Neuronal stem cell (in vitro differentiated cells): ENCODE measurements at regions not wholly inside any gene's neighbourhood (a gene's known extent, or its start where the extent isn't known, plus 50 kb on each side); places are given as distances from the start of the nearest gene placed in this dataset.
"Not testable (repeated sequence)": the region's sequence is repeated elsewhere in the genome, so short reads cannot be mapped to it uniquely, and the experiment has no call there.

Experiments
- DNase-seq: peaks from one replicate; pipeline ENCODE4 v3.0.0-alpha.2; 2013; ENCODE audit warnings: low spot score
- H2AFZ ChIP-seq: one replicate; pipeline ENCODE4 v1.6.1; 2013; ENCODE audit warnings: mild to moderate bottlenecking, low read length, inconsistent platforms
- H2AK5ac ChIP-seq: 2 replicates; pipeline ENCODE4 v1.6.1; 2013; ENCODE audit warnings: low read depth, mild to moderate bottlenecking, inconsistent platforms, low read length, moderate library complexity, mixed read lengths
- H2BK120ac ChIP-seq: 2 replicates; pipeline ENCODE4 v1.6.1; 2013; ENCODE audit warnings: low read depth, mild to moderate bottlenecking, inconsistent platforms, low read length, moderate library complexity, mixed read lengths
- H2BK12ac ChIP-seq: one replicate; pipeline ENCODE4 v1.6.1; 2013; ENCODE audit warnings: low read length, inconsistent platforms
- H2BK15ac ChIP-seq: 2 replicates; pipeline ENCODE4 v1.6.1; 2013; ENCODE audit warnings: mild to moderate bottlenecking, low read length, inconsistent platforms, mixed read lengths
- H2BK5ac ChIP-seq: one replicate; pipeline ENCODE4 v1.6.1; 2013; ENCODE audit warnings: inconsistent platforms, mild to moderate bottlenecking, low read length, moderate library complexity
- H3K14ac ChIP-seq: one replicate; pipeline ENCODE4 v1.6.1; 2013; ENCODE audit warnings: low read length, inconsistent platforms
- H3K18ac ChIP-seq: 2 replicates; pipeline ENCODE4 v1.6.1; 2013; ENCODE audit warnings: low read length, inconsistent platforms
- H3K23ac ChIP-seq: 2 replicates; pipeline ENCODE4 v1.6.1; 2013; ENCODE audit warnings: low read depth, mild to moderate bottlenecking, mixed read lengths, low read length, inconsistent platforms; ENCODE audit not compliant: poor library complexity
- H3K27ac ChIP-seq: replicated peaks from 3 replicates; pipeline ENCODE4 v1.5.1; 2013; ENCODE audit warnings: low read length, inconsistent platforms
- H3K27me3 ChIP-seq, 3 experiments: 2 replicates each; pipeline ENCODE4 v1.6.1; 2013; ENCODE audit warnings: low read length in 3 of 3, mild to moderate bottlenecking in 2 of 3, inconsistent platforms in 1 of 3, low read depth in 1 of 3, mixed read lengths in 1 of 3, moderate library complexity in 1 of 3; ENCODE audit not compliant: control insufficient read depth in 3 of 3, insufficient read depth in 3 of 3
- H3K36me3 ChIP-seq, 2 donors: replicated peaks in 1 of 2; 2 replicates each; pipeline ENCODE4 v1.6.1; 2013; ENCODE audit warnings: low read length in 2 of 2; ENCODE audit not compliant: control insufficient read depth in 2 of 2, insufficient read depth in 2 of 2
- H3K4ac ChIP-seq: 2 replicates; pipeline ENCODE4 v1.6.1; 2013; ENCODE audit warnings: inconsistent platforms, mild to moderate bottlenecking, low read length, moderate library complexity
- H3K4me1 ChIP-seq, 2 donors: 1 replicate in 1 of 2; 2 replicates in 1 of 2; pipeline ENCODE4 v1.6.1; 2013; ENCODE audit warnings: low read length in 2 of 2, low read depth in 1 of 2; ENCODE audit not compliant: control insufficient read depth in 2 of 2, insufficient read depth in 1 of 2
- H3K4me2 ChIP-seq: one replicate; pipeline ENCODE4 v1.6.1; 2013; ENCODE audit warnings: mild to moderate bottlenecking, low read length, inconsistent platforms; ENCODE audit not compliant: insufficient read depth, poor library complexity, severe bottlenecking
- H3K4me3 ChIP-seq, 2 donors: 2 replicates each; pipeline ENCODE4 v1.5.1; 2013; ENCODE audit warnings: low read length in 2 of 2, mild to moderate bottlenecking in 2 of 2, inconsistent platforms in 1 of 2, moderate library complexity in 1 of 2
- H3K79me1 ChIP-seq: one replicate; pipeline ENCODE4 v1.6.1; 2013; ENCODE audit warnings: low read depth, mild to moderate bottlenecking, inconsistent platforms, low read length, moderate library complexity
- H3K9ac ChIP-seq: one replicate; pipeline ENCODE4 v1.6.1; 2013; ENCODE audit warnings: mild to moderate bottlenecking, low read depth, low read length, inconsistent platforms; ENCODE audit not compliant: poor library complexity
- H3K9me3 ChIP-seq, 2 donors: replicated peaks in 1 of 2; 2 replicates each; pipeline versions ENCODE3 to v1.6.1; 2013; ENCODE audit warnings: low read length in 2 of 2, mild to moderate bottlenecking in 2 of 2, inconsistent platforms in 1 of 2, low read depth in 1 of 2, mixed read lengths in 1 of 2, moderate library complexity in 1 of 2; ENCODE audit not compliant: control insufficient read depth in 2 of 2, insufficient read depth in 1 of 2
- H4K8ac ChIP-seq: one replicate; pipeline ENCODE4 v1.6.1; 2013; ENCODE audit warnings: low read depth, mild to moderate bottlenecking, inconsistent platforms, low read length, moderate library complexity
- H4K91ac ChIP-seq: one replicate; pipeline ENCODE4 v1.6.1; 2013; ENCODE audit warnings: low read length, low read depth, mild to moderate bottlenecking, inconsistent platforms; ENCODE audit not compliant: poor library complexity
- WGBS, 2 donors: extraction: QIAGEN DNeasy Blood & Tissue Kit; methylation state at CpG; one replicate each; pipeline ENCODE4 v1.1.7; 2013; ENCODE audit warnings: missing lambda C conversion rate in 2 of 2, mixed read lengths in 1 of 2; ENCODE audit not compliant: insufficient read length in 2 of 2, insufficient replicate concordance in 1 of 2; ENCODE audit errors: extremely low coverage in 2 of 2; 5-methylcytosine and 5-hydroxymethylcytosine counted together

GRCh38 chr6:81875782-81876293 lies 123.4 kb upstream of the TENT5A start:
- no peak overlapping the region for H3K4ac ChIP-seq
- H2BK12ac ChIP-seq, result no peak overlapping the region

GRCh38 chr6:81869749-81870508 lies 117.4 kb upstream of the TENT5A start:
- H4K91ac ChIP-seq, H2BK120ac ChIP-seq, H3K4ac ChIP-seq, H3K14ac ChIP-seq, H3K4me2 ChIP-seq, H2AK5ac ChIP-seq, H3K27ac ChIP-seq, H4K8ac ChIP-seq, H3K27me3 ChIP-seq, H3K36me3 ChIP-seq, H2BK5ac ChIP-seq, H2BK12ac ChIP-seq, H3K23ac ChIP-seq, H3K9me3 ChIP-seq, H3K79me1 ChIP-seq, H3K18ac ChIP-seq, H3K9ac ChIP-seq, H2AFZ ChIP-seq, H2BK15ac ChIP-seq, DNase-seq, H3K4me3 ChIP-seq, H3K4me1 ChIP-seq: not testable (repeated sequence)
- WGBS, 2 donors, result no CpG with 5 or more reads among the region's 11 CpGs

More at GRCh38 chr6:81875782-81876293, 123.4 kb upstream of the TENT5A start:
- no peak overlapping the region for H2BK15ac ChIP-seq
- H2BK5ac ChIP-seq, result no peak overlapping the region
- H3K9me3 ChIP-seq, result no peaks in the 10 kb centered on the region
- H2AK5ac ChIP-seq, result no peak overlapping the region
- H3K9ac ChIP-seq, result no peak overlapping the region
- no peak overlapping the region for H2BK120ac ChIP-seq
- no peaks in the 10 kb centered on the region for H3K4me1 ChIP-seq
- H3K14ac ChIP-seq, result no peak overlapping the region
- no peak overlapping the region for H3K23ac ChIP-seq
- no CpG with 5 or more reads among the region's 3 CpGs for WGBS, 2 donors
- no peak for DNase-seq
- no peak overlapping the region for H4K91ac ChIP-seq
- H3K79me1 ChIP-seq, result no peaks in the 10 kb centered on the region
- no peak overlapping the region for H3K27ac ChIP-seq
- H2AFZ ChIP-seq, result no peak overlapping the region
- H3K27me3 ChIP-seq, result no peaks in the 10 kb centered on the region
- H3K36me3 ChIP-seq, result no peaks in the 10 kb centered on the region
- H3K4me2 ChIP-seq, result no peak overlapping the region
- no peak overlapping the region for H3K18ac ChIP-seq
- no peak overlapping the region for H4K8ac ChIP-seq
- H3K4me3 ChIP-seq, result no peak overlapping the region

- no peak overlapping the region for H3K18ac ChIP-seq
- no peak overlapping the region for H2AK5ac ChIP-seq
- no peak overlapping the region for H2BK15ac ChIP-seq
- no peak overlapping the region for H2BK120ac ChIP-seq
- DNase-seq, result no peak
- no peak overlapping the region for H2BK12ac ChIP-seq
- peaks cover 0 to 2% of the 10 kb centered on the region in 2 donors for H3K4me1 ChIP-seq
- no peak overlapping the region for H4K91ac ChIP-seq
- no peaks in the 10 kb centered on the region for H3K9me3 ChIP-seq
- no peaks in the 10 kb centered on the region for H3K79me1 ChIP-seq
- no peak overlapping the region for H3K14ac ChIP-seq
- H2BK5ac ChIP-seq, result no peak overlapping the region
- H3K23ac ChIP-seq, result no peak overlapping the region
- H3K4me3 ChIP-seq, result no peak overlapping the region
- no peaks in the 10 kb centered on the region for H3K27me3 ChIP-seq
- H4K8ac ChIP-seq, result no peak overlapping the region
- H3K4ac ChIP-seq, result no peak overlapping the region
- no CpG with 5 or more reads among the region's 3 CpGs for WGBS, 2 donors
- H2AFZ ChIP-seq, result peak overlapping the region; percentile 18
- no peak overlapping the region for H3K9ac ChIP-seq
- no peaks in the 10 kb centered on the region for H3K36me3 ChIP-seq
- no peak overlapping the region for H3K4me2 ChIP-seq
- no peak overlapping the region for H3K27ac ChIP-seq
Observed at GRCh38 chr6:81865712-81866111, 113.2 kb upstream of the TENT5A start.

- no peak overlapping the region for H3K4me3 ChIP-seq
- WGBS, 2 donors, result no CpG with 5 or more reads among the region's 2 CpGs
- no peak overlapping the region for H3K4ac ChIP-seq
- H3K4me1 ChIP-seq, result peaks cover 0 to 2% of the 10 kb centered on the region in 2 donors
- H3K79me1 ChIP-seq, result no peaks in the 10 kb centered on the region
- no peak overlapping the region for H2AK5ac ChIP-seq
- no peak overlapping the region for H3K14ac ChIP-seq
- H2BK120ac ChIP-seq, result no peak overlapping the region
- H4K91ac ChIP-seq, result no peak overlapping the region
- H3K9ac ChIP-seq, result no peak overlapping the region
- no peak overlapping the region for H4K8ac ChIP-seq
- no peak overlapping the region for H2BK15ac ChIP-seq
- DNase-seq, result no peak
- H3K36me3 ChIP-seq, result no peaks in the 10 kb centered on the region
- no peak overlapping the region for H2BK5ac ChIP-seq
- H3K23ac ChIP-seq, result no peak overlapping the region
- H2BK12ac ChIP-seq, result no peak overlapping the region
- no peak overlapping the region for H3K4me2 ChIP-seq
- H3K18ac ChIP-seq, result no peak overlapping the region
- no peaks in the 10 kb centered on the region for H3K27me3 ChIP-seq
- no peak overlapping the region for H3K27ac ChIP-seq
- no peak overlapping the region for H2AFZ ChIP-seq
- H3K9me3 ChIP-seq, result no peaks in the 10 kb centered on the region
Observed at GRCh38 chr6:81864124-81864523, 111.6 kb upstream of the TENT5A start.
